Fibroblast of the conjunctiva (primary cell): ENCODE measurements at regions not wholly inside any gene's neighbourhood (a gene's known extent, or its start where the extent isn't known, plus 50 kb on each side); places are given as distances from the start of the nearest gene placed in this dataset.
A peak's percentile ranks its signal among the peaks of the same experiment; 100 is the strongest.
"Not testable (repeated sequence)": the region's sequence is repeated elsewhere in the genome, so short reads cannot be mapped to it uniquely, and the experiment has no call there.

Experiments
- DNase-seq: peaks from one replicate; pipeline ENCODE4 v3.0.0-alpha.2; 2010; ENCODE audit warnings: low read depth

DNA sequence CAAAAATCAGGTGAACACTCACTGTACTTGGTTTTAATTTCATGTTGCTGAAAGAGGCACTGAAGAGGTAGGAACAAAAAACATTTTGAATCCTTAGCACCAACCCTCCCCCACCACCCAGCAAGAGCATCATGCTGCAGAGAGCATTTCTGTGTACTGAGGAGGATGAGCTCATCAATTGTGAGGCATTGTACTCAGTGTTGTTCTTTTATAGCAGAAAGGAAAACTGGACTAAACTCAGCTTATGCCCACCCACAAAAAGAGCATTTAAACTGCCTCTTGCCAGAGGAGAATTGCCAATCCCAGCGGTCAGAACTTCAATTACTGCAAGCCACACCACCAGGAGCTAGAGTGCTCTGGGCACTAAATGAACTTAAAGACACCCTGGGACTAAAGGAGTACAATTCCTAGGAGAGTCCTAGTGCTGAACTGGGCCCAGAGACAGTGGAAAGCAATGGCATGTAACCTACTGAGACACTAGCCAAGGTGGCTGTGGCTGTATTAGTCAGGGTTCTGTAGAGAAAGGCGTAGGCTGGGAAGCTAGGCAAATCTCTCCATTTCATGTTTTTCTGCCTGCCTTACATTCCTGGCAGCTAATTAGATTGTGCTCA, 280.7 kb upstream of the KLHL4 start:
- DNase-seq = no peak

DNA sequence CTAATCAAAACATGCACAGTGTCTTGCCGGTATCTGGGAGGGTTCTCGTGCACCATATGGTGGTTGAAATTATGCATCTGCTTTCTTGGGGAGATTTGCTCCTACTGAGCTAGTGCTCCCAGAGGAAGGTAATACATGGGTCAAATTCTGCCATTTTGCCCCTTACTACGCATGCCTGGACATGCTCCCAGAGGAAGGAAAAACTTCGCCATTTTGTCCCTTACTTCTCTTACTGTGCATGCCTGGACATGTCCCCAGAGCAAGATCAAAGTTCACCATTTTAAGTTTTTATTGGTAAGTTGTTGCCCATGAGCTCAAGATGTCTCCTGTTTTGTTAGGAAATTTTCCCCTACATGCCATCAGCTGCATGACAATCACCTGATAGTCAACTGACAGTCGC, 252.1 kb upstream of the KLHL4 start:
- no peak for DNase-seq

- DNase-seq = no peak
Observed at GRCh38 chrX:87272491-87272890, 245.1 kb upstream of the KLHL4 start.

GRCh38 chrX:87299563-87300160, 217.9 kb upstream of the KLHL4 start:
- DNase-seq = no peak

DNA sequence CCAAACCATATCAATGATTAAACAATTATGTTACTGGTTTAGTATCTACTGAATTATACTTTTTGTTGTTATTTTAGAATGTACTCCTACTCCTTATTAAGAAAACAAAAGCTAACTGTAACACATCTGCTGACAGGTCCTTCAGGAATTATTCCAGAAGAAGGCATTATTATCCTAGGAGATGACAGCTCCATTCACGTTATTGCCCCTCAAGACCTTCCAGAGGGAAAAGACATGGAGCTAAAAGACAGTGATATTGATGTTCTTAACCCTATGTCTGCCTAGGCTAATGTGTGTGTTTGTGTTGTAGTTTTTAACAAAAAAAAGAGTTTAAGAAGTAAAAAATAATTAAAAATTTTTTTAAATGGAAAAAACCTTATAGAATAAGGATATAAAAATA, 206.8 kb upstream of the KLHL4 start:
- DNase-seq = no peak

DNA sequence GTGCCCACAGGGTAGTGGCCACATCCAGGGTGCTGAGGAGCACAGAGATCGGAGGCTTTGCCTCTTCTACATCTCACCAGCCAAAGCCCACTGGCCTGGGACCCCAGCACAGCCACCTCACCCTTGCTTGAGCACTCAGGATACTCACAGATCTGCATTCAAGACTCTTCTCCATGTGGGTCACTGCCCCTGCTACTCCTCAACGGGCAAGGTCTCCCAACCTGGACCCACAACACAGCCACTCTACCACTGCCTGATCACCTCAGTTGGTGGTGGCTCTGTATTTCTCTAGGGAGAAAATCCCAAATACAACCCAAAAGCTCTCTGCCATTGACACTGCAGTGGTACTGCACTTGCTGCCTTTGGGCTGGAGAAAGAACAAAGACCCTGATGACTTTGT, 190.3 kb upstream of the KLHL4 start:
- no peak for DNase-seq

GRCh38 chrX:87337267-87337666, 180.3 kb upstream of the KLHL4 start:
- no peak for DNase-seq

DNA sequence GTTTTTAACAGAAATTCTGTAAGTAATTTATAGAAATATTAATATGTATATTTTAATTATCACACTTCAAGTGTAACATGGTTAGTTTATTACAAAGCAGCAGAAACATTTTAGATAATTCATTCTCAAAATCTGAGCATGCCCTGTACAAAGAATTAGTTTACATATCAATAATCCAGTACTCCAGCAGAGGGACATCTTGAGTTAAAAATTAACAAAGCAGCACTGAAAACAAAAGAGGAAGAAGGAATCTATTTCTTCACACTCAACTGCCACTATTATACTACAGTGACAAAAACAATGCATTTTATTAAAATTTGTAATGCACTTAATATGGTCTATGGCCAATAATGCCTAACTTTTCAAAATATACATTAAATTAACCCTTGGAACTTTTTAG, 179.1 kb upstream of the KLHL4 start:
- no peak for DNase-seq

DNA sequence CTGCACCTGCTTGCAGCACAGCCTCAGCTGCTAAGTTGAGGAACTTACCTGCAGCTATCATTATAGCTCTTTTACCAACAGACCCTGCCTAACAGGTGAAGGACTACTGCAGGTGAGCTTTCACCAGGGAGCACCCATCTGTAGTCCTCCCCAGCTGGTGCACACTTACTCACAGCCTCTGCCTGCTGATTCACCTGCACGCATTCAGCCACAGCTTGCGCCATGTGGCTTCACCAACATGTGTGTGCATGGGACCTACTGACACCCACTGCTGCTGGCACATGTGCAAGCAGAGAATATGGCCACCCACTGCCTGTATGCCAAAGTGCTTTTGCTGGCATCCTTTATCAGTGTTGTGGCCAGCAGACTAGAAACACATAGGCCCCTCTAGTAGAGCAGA, 146.7 kb upstream of the KLHL4 start:
- DNase-seq = no peak

GRCh38 chrX:87374324-87374723, 143.3 kb upstream of the KLHL4 start:
- DNase-seq = no peak

DNA sequence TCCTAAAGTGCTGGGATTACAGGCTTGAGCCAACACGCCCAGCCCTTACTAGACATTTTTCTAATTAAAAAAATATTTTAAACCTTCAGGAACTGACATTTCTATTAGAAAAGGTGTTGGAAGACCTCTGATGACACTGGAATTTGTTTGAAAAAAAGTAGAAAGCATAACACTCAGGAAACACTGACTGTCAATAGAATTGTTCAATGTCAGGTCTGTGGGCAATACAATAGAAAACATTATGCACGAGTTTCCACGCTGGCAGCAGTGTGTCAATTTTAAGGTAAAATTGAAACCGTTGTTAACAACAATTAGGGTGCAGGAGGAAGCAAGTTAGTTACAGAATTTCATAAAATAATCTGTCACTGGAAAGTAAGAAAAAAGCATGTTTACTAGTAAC, 140.7 kb upstream of the KLHL4 start:
- DNase-seq = no peak

DNA sequence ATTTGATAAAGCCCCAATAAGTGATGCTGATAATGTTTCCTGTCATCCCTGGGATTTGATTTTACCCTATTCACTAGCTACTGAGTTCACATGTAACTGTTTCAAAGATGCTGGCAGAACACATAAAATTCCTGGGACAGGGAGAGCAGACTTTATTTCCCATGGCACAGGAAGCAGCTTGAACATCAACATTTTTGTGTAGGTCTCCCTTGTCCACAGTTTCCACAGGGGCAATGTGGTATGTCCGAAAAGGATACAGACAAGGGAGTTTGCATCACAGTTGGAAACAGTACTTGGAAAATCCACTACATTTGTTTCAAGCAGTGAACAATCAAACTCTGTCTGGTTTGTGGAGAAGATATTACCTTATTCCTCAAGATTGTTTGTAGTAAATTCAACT, 129.2 kb upstream of the KLHL4 start:
- no peak for DNase-seq

DNA sequence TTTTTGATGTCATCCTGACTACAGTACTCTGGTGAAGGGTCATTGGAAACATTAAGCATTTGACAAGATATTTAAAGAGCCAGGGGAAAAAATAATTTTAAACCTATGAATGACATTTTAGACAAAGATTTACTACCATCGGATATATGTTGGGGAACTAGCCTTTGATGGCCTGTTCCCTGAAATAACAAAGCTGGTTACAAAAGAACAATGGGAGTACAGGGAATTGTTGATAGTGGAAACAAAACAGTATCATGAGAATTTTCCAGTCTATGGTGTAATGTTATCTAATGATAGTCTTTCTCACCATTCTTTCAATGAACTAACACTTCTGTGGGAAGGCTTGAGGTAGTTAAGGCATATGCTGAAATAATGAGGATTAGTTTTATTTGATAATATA, 125.9 kb upstream of the KLHL4 start:
- no peak for DNase-seq

GRCh38 chrX:87392369-87392768, 125.2 kb upstream of the KLHL4 start:
- DNase-seq = no peak

DNA sequence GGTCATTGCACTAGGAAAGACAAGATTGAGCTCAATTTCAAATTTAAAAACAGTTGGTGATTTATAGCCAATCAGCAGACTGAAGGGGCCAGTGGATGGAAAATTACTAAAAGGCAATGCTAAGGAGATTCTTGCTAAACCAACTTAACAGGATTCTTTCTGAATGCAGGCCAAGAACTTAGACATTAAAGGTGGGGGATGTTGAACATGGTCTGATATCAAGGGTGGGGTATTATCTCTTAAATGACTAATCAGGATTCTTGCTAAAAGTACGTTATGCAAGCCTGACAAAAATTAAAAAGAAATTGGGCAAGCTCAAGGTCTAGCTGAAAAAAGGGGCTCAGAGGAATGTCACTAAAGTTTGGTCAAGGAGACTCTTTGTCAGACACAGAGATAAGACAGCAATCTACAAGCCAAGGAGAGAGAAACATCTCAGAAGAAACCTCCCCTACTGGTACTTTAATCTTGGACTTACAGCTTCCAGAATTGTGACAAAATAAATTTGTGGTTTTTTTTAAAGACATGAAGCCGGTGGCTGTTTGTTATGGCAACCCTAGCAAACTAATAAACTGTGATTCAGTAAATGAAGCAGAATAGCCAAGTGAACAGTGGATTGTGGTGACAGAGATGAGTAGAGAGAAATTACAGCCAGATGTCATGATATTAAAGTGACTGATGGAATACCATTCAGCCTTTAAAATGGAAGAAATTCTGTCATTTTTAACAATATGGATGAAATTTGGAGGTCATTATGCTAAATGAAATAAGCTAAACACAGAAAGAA, 120.3 kb upstream of the KLHL4 start:
- no peak for DNase-seq

- no peak for DNase-seq
Observed at GRCh38 chrX:87402256-87402655, 115.3 kb upstream of the KLHL4 start.

- DNase-seq = no peak
Observed at GRCh38 chrX:87403551-87403950, 114.1 kb upstream of the KLHL4 start.

GRCh38 chrX:87409113-87409841, 108.3 kb upstream of the KLHL4 start:
- peak; percentile 78 for DNase-seq

- no peak for DNase-seq
Observed at GRCh38 chrX:87425618-87426017, 92.0 kb upstream of the KLHL4 start.

DNA sequence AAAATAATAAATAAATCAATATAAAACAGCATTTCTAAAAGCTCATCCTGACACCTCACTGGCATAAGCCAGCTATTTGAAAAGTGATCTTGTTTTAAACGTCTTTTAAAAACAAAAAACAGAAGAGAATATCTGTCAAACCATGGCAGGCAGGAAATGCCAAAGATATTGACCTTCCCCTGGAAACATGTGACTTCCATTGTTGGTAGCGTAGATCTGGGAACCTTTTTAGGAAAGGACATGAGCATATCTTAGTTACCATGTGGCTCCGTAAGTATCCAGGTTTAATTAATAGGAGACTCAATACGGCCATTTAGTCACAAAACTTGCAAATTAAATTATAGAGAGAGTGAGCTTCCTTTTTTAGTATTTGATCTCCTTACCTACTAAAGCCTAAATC, 83.0 kb upstream of the KLHL4 start:
- DNase-seq = no peak

DNA sequence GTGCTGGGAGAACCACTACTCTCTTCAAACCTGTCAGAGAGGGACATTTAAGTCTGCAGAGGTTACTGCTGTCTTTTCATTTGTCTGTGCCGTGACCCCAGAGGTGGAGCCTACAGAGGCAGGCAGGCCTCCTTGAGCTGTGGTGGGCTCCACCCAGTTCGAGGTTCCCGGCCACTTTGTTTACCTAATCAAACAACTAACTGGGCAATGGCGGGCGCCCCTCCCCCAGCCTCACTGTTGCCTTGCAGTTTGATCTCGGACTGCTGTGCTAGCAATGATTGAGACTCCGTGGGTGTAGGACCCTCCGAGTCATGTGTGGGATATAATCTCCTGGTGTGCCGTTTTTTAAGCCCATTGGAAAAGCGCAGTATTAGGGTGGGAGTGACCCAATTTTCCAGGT, 69.0 kb upstream of the KLHL4 start:
- not testable (repeated sequence) for DNase-seq

- DNase-seq = not testable (repeated sequence)
Observed at GRCh38 chrX:87465757-87466156, 51.8 kb upstream of the KLHL4 start.
